OCI-LY7 (cell line): ENCODE measurements at regions not wholly inside any gene's neighbourhood (a gene's known extent, or its start where the extent isn't known, plus 50 kb on each side); places are given as distances from the start of the nearest gene placed in this dataset.

Source experiments
- BruUV-seq: library from RNA; stranded (reverse); fragments of 400-500 nt; replicated peaks from 2 replicates; lab custom pipeline; 2021; lab: Mats Ljungman, UMichigan
- CTCF ChIA-PET: fragments of 300-600 bp; sonication (Branson Sonifier 250); formaldehyde crosslinking; loops from one replicate; lab custom pipeline; 2022; ENCODE audit warnings: antibody characterized with exemption; ENCODE audit not compliant: unreplicated experiment; lab: Charles Lee
- POLR2A ChIA-PET: fragments of 300-600 bp; sonication (Branson Sonifier 250); formaldehyde crosslinking; loops from one replicate; lab custom pipeline; 2022; ENCODE audit warnings: antibody characterized with exemption; lab: Charles Lee
- DNase-seq: peaks from one replicate; pipeline ENCODE4 v3.0.0-alpha.2; 2015; ENCODE audit warnings: low spot score
- H2AFZ ChIP-seq: fragments of 200-600 bp; sonication (generic), shearing (Covaris generic); 2 replicates; pipeline ENCODE4 v1.6.1; 2014; ENCODE audit warnings: mild to moderate bottlenecking, antibody characterized with exemption, low read length, moderate library complexity
- H3K27ac ChIP-seq: fragments of 200-600 bp; sonication (generic); 2 replicates; pipeline ENCODE4 v1.5.1; 2014; ENCODE audit warnings: mixed run types, low read depth, mild to moderate bottlenecking, moderate library complexity, low read length, inconsistent platforms; ENCODE audit not compliant: poor library complexity, severe bottlenecking
- H3K36me3 ChIP-seq: fragments of 200-600 bp; sonication (generic); 2 replicates; pipeline ENCODE4 v1.6.1; 2014; ENCODE audit warnings: mild to moderate bottlenecking, antibody characterized with exemption, low read length, moderate library complexity, mixed read lengths; ENCODE audit not compliant: insufficient read depth
- H3K4me1 ChIP-seq: fragments of 200-600 bp; sonication (generic); 2 replicates; pipeline ENCODE4 v1.5.1; 2014; ENCODE audit warnings: mild to moderate bottlenecking, low read length; ENCODE audit not compliant: insufficient read depth, poor library complexity, severe bottlenecking
- H3K4me2 ChIP-seq: fragments of 200-600 bp; sonication (generic); 2 replicates; pipeline ENCODE4 v1.6.1; 2014; ENCODE audit warnings: mild to moderate bottlenecking, low read length
- H3K4me3 ChIP-seq: fragments of 200-600 bp; sonication (generic); 2 replicates; pipeline ENCODE4 v1.5.1; 2014; ENCODE audit warnings: mild to moderate bottlenecking, low read depth, low read length; ENCODE audit not compliant: poor library complexity, severe bottlenecking
- H3K79me2 ChIP-seq: fragments of 200-600 bp; sonication (generic); 2 replicates; pipeline ENCODE4 v1.6.1; 2016; ENCODE audit warnings: low read depth, mild to moderate bottlenecking, low read length, moderate library complexity, mixed read lengths; ENCODE audit not compliant: insufficient read depth
- H3K9me2 ChIP-seq: fragments of 200-600 bp; sonication (generic); 2 replicates; pipeline ENCODE4 v1.6.1; 2016; ENCODE audit warnings: mild to moderate bottlenecking, low read length, mixed read lengths; ENCODE audit not compliant: insufficient read depth
- H3K9me3 ChIP-seq: fragments of 200-600 bp; sonication (generic); 2 replicates; pipeline ENCODE4 v1.6.1; 2014; ENCODE audit warnings: mild to moderate bottlenecking, mixed run types, low read length, mixed read lengths
- H4K20me1 ChIP-seq: fragments of 200-600 bp; sonication (generic); 2 replicates; pipeline ENCODE4 v1.6.1; 2014; ENCODE audit warnings: mild to moderate bottlenecking, antibody characterized with exemption, low read length, moderate library complexity, mixed read lengths; ENCODE audit not compliant: insufficient read depth
- CTCF ChIP-seq: fragments of 200-600 bp; sonication (generic); conservative IDR thresholded peaks from 2 replicates; pipeline ENCODE4 v1.5.1; 2014; ENCODE audit warnings: mild to moderate bottlenecking, antibody characterized with exemption, low read length, moderate library complexity, mixed read lengths
- EZH2phosphoT487 ChIP-seq: fragments of 200-600 bp; sonication (generic); IDR thresholded peaks from 2 replicates; pipeline ENCODE4 v1.6.1; 2018; ENCODE audit warnings: low read depth, borderline replicate concordance, mild to moderate bottlenecking, mixed run types, antibody characterized with exemption, low read length, moderate library complexity, mixed read lengths
- intact Hi-C: fragments of 100-400 bp; cut with micrococcal nuclease; formaldehyde crosslinking; loops from one replicate; pipeline ENCODE4 v1.10.0; 2022; ENCODE audit not compliant: unreplicated experiment

- intact Hi-C loops: no loop called here
- Histone ChIP-seq H3K9me2 (no peaks in the 10 kb centered on the region), H2AFZ (no peak overlapping the region), H3K4me2 (no peak overlapping the region), H3K36me3 (no peaks in the 10 kb centered on the region), H3K4me1 (no peaks in the 10 kb centered on the region), H3K27ac (no peak overlapping the region), H4K20me1 (no peaks in the 10 kb centered on the region), H3K79me2 (no peaks in the 10 kb centered on the region), H3K9me3 (no peaks in the 10 kb centered on the region), H3K4me3 (no peak overlapping the region)
- BruUV-seq: no TSS peak
- POLR2A ChIA-PET: no interaction called here
- CTCF ChIA-PET: no interaction called here
- DNase-seq: no peak
- TF ChIP-seq CTCF: no peak
- TF ChIP-seq EZH2phosphoT487: no peak
Measured at GRCh38 chr16:80077696-80078095, 463.1 kb upstream of the DYNLRB2 start.

- ChIA-PET CTCF (no interaction called here), POLR2A (interaction anchor here (0.6 kb wide), 1 partner anchor 846 kb away, joined by 4 read pairs; no protein-coding TSS in a partner anchor)
- no peak overlapping the region for H2AFZ ChIP-seq
- no peak overlapping the region for H3K4me2 ChIP-seq
- no peaks in the 10 kb centered on the region for H3K9me3 ChIP-seq
- intact Hi-C loops: no loop called here
- no peaks in the 10 kb centered on the region for H3K9me2 ChIP-seq
- no peaks in the 10 kb centered on the region for H3K4me1 ChIP-seq
- no peak for TF ChIP-seq EZH2phosphoT487
- TF ChIP-seq CTCF: no peak
- DNase-seq: no peak
- H3K4me3 ChIP-seq: no peak overlapping the region
- H4K20me1 ChIP-seq: no peaks in the 10 kb centered on the region
- H3K79me2 ChIP-seq: no peaks in the 10 kb centered on the region
- H3K27ac ChIP-seq: no peak overlapping the region
- no peaks in the 10 kb centered on the region for H3K36me3 ChIP-seq
- no TSS peak for BruUV-seq
Measured at GRCh38 chr16:80074329-80074728, 466.5 kb upstream of the DYNLRB2 start.

- ChIA-PET POLR2A (no interaction called here), CTCF (no interaction called here)
- DNase-seq: no peak
- H3K9me2 ChIP-seq: no peaks in the 10 kb centered on the region
- H3K4me2 ChIP-seq: no peak overlapping the region
- TF ChIP-seq CTCF (no peak), EZH2phosphoT487 (no peak)
- H3K36me3 ChIP-seq: no peaks in the 10 kb centered on the region
- H3K4me3 ChIP-seq: no peak overlapping the region
- intact Hi-C loops: no loop called here
- H3K9me3 ChIP-seq: no peaks in the 10 kb centered on the region
- BruUV-seq: no TSS peak
- H2AFZ ChIP-seq: no peak overlapping the region
- H3K4me1 ChIP-seq: no peaks in the 10 kb centered on the region
- H3K27ac ChIP-seq: no peak overlapping the region
- H3K79me2 ChIP-seq: no peaks in the 10 kb centered on the region
- H4K20me1 ChIP-seq: no peaks in the 10 kb centered on the region
Measured at GRCh38 chr16:80071964-80072456, 468.8 kb upstream of the DYNLRB2 start.
